SIG-M5 treated with dmso at 0.1 percent for 504 hours (cell line): ENCODE measurements at regions not wholly inside any gene's neighbourhood (a gene's known extent, or its start where the extent isn't known, plus 50 kb on each side); places are given as distances from the start of the nearest gene placed in this dataset.

ENCODE experiments used
- DNase-seq: peaks from one replicate; lab custom pipeline; 2025; ENCODE audit not compliant: unreplicated experiment; lab: John Stamatoyannopoulos, UW

- DNase-seq, result no peak
These were observed 93.0 kb downstream of the PPP1R3A start for GRCh38 chr7:113825832-113826231.

- no peak for DNase-seq
These were observed 94.5 kb downstream of the PPP1R3A start for GRCh38 chr7:113824117-113824823.

GRCh38 chr7:113819474-113819873 is 99.3 kb downstream of the PPP1R3A start:
- DNase-seq, result no peak

GRCh38 chr7:113816639-113817038 is 102.2 kb downstream of the PPP1R3A start:
- no peak for DNase-seq

GRCh38 chr7:113813471-113813870 is 105.3 kb downstream of the PPP1R3A start:
- no peak for DNase-seq

GRCh38 chr7:113812591-113813255 is 106.1 kb downstream of the PPP1R3A start:
- no peak for DNase-seq

- peak; percentile 11 for DNase-seq
These were observed 108.6 kb downstream of the PPP1R3A start for GRCh38 chr7:113810080-113810744.

- DNase-seq, result no peak
These were observed 109.2 kb downstream of the PPP1R3A start for GRCh38 chr7:113809581-113809980.

GRCh38 chr7:113806633-113807327 is 112.0 kb downstream of the PPP1R3A start:
- DNase-seq, result no peak

GRCh38 chr7:113805976-113806375 is 112.8 kb downstream of the PPP1R3A start:
- no peak for DNase-seq

- DNase-seq, result no peak
These were observed 114.2 kb downstream of the PPP1R3A start for GRCh38 chr7:113804475-113805095.

- no peak for DNase-seq
These were observed 117.1 kb downstream of the PPP1R3A start for GRCh38 chr7:113801751-113802150.

- no peak for DNase-seq
These were observed 118.0 kb downstream of the PPP1R3A start for GRCh38 chr7:113800826-113801225.

- no peak for DNase-seq
These were observed 118.9 kb downstream of the PPP1R3A start for GRCh38 chr7:113799896-113800295.

GRCh38 chr7:113797420-113798010 is 121.3 kb downstream of the PPP1R3A start:
- no peak for DNase-seq

- peak; percentile 85 for DNase-seq
These were observed 122.3 kb downstream of the PPP1R3A start for GRCh38 chr7:113796557-113796956.

- DNase-seq, result no peak
These were observed 124.2 kb downstream of the PPP1R3A start for GRCh38 chr7:113794573-113794972.

- no peak for DNase-seq
These were observed 125.6 kb downstream of the PPP1R3A start for GRCh38 chr7:113793171-113793570.

GRCh38 chr7:113790025-113790424 is 128.8 kb downstream of the PPP1R3A start:
- no peak for DNase-seq

GRCh38 chr7:113787106-113787505 is 131.7 kb downstream of the PPP1R3A start:
- no peak for DNase-seq

- DNase-seq, result no peak
These were observed 133.9 kb downstream of the PPP1R3A start for GRCh38 chr7:113784956-113785355.
